Mesendoderm (in vitro differentiated cells): ENCODE measurements at regions not wholly inside any gene's neighbourhood (a gene's known extent, or its start where the extent isn't known, plus 50 kb on each side); places are given as distances from the start of the nearest gene placed in this dataset.
A peak's percentile ranks its signal among the peaks of the same experiment; 100 is the strongest.
"Not testable (repeated sequence)": the region's sequence is repeated elsewhere in the genome, so short reads cannot be mapped to it uniquely, and the experiment has no call there.

Experiments used
- DNase-seq: peaks from one replicate; pipeline ENCODE4 v3.0.0; 2013
- H2AK5ac ChIP-seq: 2 replicates; pipeline ENCODE4 v1.6.1; 2013; ENCODE audit warnings: low read length, inconsistent platforms
- H2BK120ac ChIP-seq: 2 replicates; pipeline ENCODE4 v1.6.1; 2013; ENCODE audit warnings: low read depth, mild to moderate bottlenecking, low read length, moderate library complexity, mixed read lengths
- H2BK15ac ChIP-seq: replicated peaks from 2 replicates; pipeline ENCODE4 v1.6.1; 2013; ENCODE audit warnings: low read depth, mild to moderate bottlenecking, moderate library complexity
- H2BK5ac ChIP-seq: 2 replicates; pipeline ENCODE4 v1.6.1; 2013; ENCODE audit warnings: low read length, inconsistent platforms
- H3K18ac ChIP-seq: 2 replicates; pipeline ENCODE4 v1.6.1; 2013; ENCODE audit warnings: mild to moderate bottlenecking, low read length, mixed read lengths
- H3K23ac ChIP-seq: one replicate; pipeline ENCODE4 v1.6.1; 2013; ENCODE audit warnings: low read length
- H3K27ac ChIP-seq: 2 replicates; pipeline ENCODE4 v1.5.1; 2013; ENCODE audit warnings: low read depth, mild to moderate bottlenecking, inconsistent platforms, low read length, moderate library complexity
- H3K27me3 ChIP-seq: 2 replicates; pipeline ENCODE4 v1.6.1; 2013; ENCODE audit warnings: low read length, control low read depth, mild to moderate bottlenecking, inconsistent platforms; ENCODE audit not compliant: insufficient read depth, poor library complexity
- H3K36me3 ChIP-seq: 2 replicates; pipeline ENCODE4 v1.6.1; 2013; ENCODE audit warnings: low read length, inconsistent platforms; ENCODE audit not compliant: control insufficient read depth, insufficient read depth
- H3K4ac ChIP-seq: one replicate; pipeline ENCODE4 v1.6.1; 2013; ENCODE audit warnings: low read depth, mild to moderate bottlenecking, low read length, moderate library complexity
- H3K4me1 ChIP-seq: 2 replicates; pipeline ENCODE4 v1.6.1; 2013; ENCODE audit warnings: low read depth, low read length, inconsistent platforms; ENCODE audit not compliant: control insufficient read depth
- H3K4me2 ChIP-seq: 2 replicates; pipeline ENCODE4 v1.6.1; 2013; ENCODE audit warnings: low read length
- H3K4me3 ChIP-seq: 2 replicates; pipeline ENCODE4 v1.5.1; 2013; ENCODE audit warnings: mild to moderate bottlenecking, low read length
- H3K56ac ChIP-seq: one replicate; pipeline ENCODE4 v1.6.1; 2013; ENCODE audit warnings: low read length
- H3K79me1 ChIP-seq: 2 replicates; pipeline ENCODE4 v1.6.1; 2013; ENCODE audit warnings: low read length, inconsistent platforms
- H3K79me2 ChIP-seq: 2 replicates; pipeline ENCODE4 v1.6.1; 2013; ENCODE audit warnings: mild to moderate bottlenecking, low read length; ENCODE audit not compliant: control insufficient read depth, insufficient read depth
- H3K9ac ChIP-seq: 2 replicates; pipeline ENCODE4 v1.6.1; 2013; ENCODE audit warnings: low read length, inconsistent platforms
- H4K5ac ChIP-seq: one replicate; pipeline ENCODE4 v1.6.1; 2013; ENCODE audit warnings: low read length
- H4K8ac ChIP-seq: one replicate; pipeline ENCODE4 v1.6.1; 2013; ENCODE audit warnings: low read depth, mild to moderate bottlenecking, control low read depth, low read length, moderate library complexity
- WGBS: extraction: QIAGEN DNeasy Blood & Tissue Kit; methylation state at CpG from one replicate; pipeline ENCODE4 v1.1.7; 2013; ENCODE audit warnings: low lambda C conversion rate, missing lambda C conversion rate; ENCODE audit not compliant: insufficient coverage; ENCODE audit errors: extremely low coverage; 5-methylcytosine and 5-hydroxymethylcytosine counted together

- peak; percentile 46 for DNase-seq
- Histone ChIP-seq H3K27me3 (no peaks in the 10 kb centered on the region), H3K4me1 (no peaks in the 10 kb centered on the region), H4K8ac (no peak overlapping the region), H2BK15ac (no peak overlapping the region), H2AK5ac (no peak overlapping the region), H3K9ac (no peak overlapping the region), H3K4ac (no peak overlapping the region), H3K79me1 (no peaks in the 10 kb centered on the region), H3K79me2 (no peaks in the 10 kb centered on the region), H2BK5ac (no peak overlapping the region), H2BK120ac (no peak overlapping the region), H3K27ac (no peak overlapping the region), H4K5ac (no peak overlapping the region), H3K18ac (no peak overlapping the region), H3K4me3 (no peak overlapping the region), H3K36me3 (no peaks in the 10 kb centered on the region), H3K4me2 (no peak overlapping the region), H3K56ac (no peak overlapping the region), H3K23ac (no peak overlapping the region)
- no CpG with 5 or more reads among the region's 3 CpGs for WGBS
Measured at GRCh38 chr9:80492221-80492620, 920.5 kb downstream of the TLE4 start.

GRCh38 chr9:80491086-80491696 lies 919.4 kb downstream of the TLE4 start:
- Histone ChIP-seq H3K18ac (no peak overlapping the region), H3K79me2 (no peaks in the 10 kb centered on the region), H3K9ac (no peak overlapping the region), H4K8ac (no peak overlapping the region), H3K36me3 (no peaks in the 10 kb centered on the region), H3K79me1 (no peaks in the 10 kb centered on the region), H3K27ac (no peak overlapping the region), H2BK120ac (no peak overlapping the region), H4K5ac (no peak overlapping the region), H3K27me3 (no peaks in the 10 kb centered on the region), H2BK5ac (no peak overlapping the region), H3K4ac (no peak overlapping the region), H2BK15ac (no peak overlapping the region), H3K23ac (no peak overlapping the region), H3K4me2 (no peak overlapping the region), H3K56ac (no peak overlapping the region), H3K4me1 (no peaks in the 10 kb centered on the region), H2AK5ac (no peak overlapping the region), H3K4me3 (no peak overlapping the region)
- DNase-seq: no peak
- no CpG with 5 or more reads among the region's 4 CpGs for WGBS

- Histone ChIP-seq H3K36me3 (no peaks in the 10 kb centered on the region), H4K5ac (no peak overlapping the region), H3K56ac (no peak overlapping the region), H3K79me1 (no peaks in the 10 kb centered on the region), H3K27me3 (no peaks in the 10 kb centered on the region), H3K23ac (no peak overlapping the region), H3K9ac (no peak overlapping the region), H3K79me2 (no peaks in the 10 kb centered on the region), H2BK15ac (no peak overlapping the region), H3K4me3 (no peak overlapping the region), H3K4ac (no peak overlapping the region), H3K27ac (no peak overlapping the region), H3K18ac (no peak overlapping the region), H2AK5ac (no peak overlapping the region), H3K4me1 (no peaks in the 10 kb centered on the region), H2BK120ac (no peak overlapping the region), H2BK5ac (no peak overlapping the region), H4K8ac (no peak overlapping the region), H3K4me2 (no peak overlapping the region)
- WGBS: no CpG with 5 or more reads among the region's 4 CpGs
- no peak for DNase-seq
Measured at GRCh38 chr9:80489329-80489728, 917.6 kb downstream of the TLE4 start.

- Histone ChIP-seq H3K36me3 (no peaks in the 10 kb centered on the region), H3K18ac (no peak overlapping the region), H2AK5ac (no peak overlapping the region), H3K4me3 (no peak overlapping the region), H3K56ac (no peak overlapping the region), H3K23ac (no peak overlapping the region), H4K5ac (no peak overlapping the region), H3K79me1 (no peaks in the 10 kb centered on the region), H4K8ac (no peak overlapping the region), H3K9ac (no peak overlapping the region), H2BK15ac (no peak overlapping the region), H3K4me2 (no peak overlapping the region), H3K27ac (no peak overlapping the region), H3K4me1 (no peaks in the 10 kb centered on the region), H3K79me2 (no peaks in the 10 kb centered on the region), H3K27me3 (no peaks in the 10 kb centered on the region), H2BK120ac (no peak overlapping the region), H3K4ac (no peak overlapping the region), H2BK5ac (no peak overlapping the region)
- DNase-seq: no peak
- WGBS: no CpG with 5 or more reads among the region's 3 CpGs
Measured at GRCh38 chr9:80485420-80486250, 913.9 kb downstream of the TLE4 start.

GRCh38 chr9:80482251-80482650 lies 910.5 kb downstream of the TLE4 start:
- not testable (repeated sequence) for H2BK120ac ChIP-seq, H3K79me1 ChIP-seq, H2AK5ac ChIP-seq, H3K23ac ChIP-seq, H3K4ac ChIP-seq, H2BK5ac ChIP-seq, H3K79me2 ChIP-seq, H4K5ac ChIP-seq, H3K36me3 ChIP-seq, H3K9ac ChIP-seq, H2BK15ac ChIP-seq, H3K18ac ChIP-seq, H3K56ac ChIP-seq, H3K4me1 ChIP-seq, DNase-seq, H3K27me3 ChIP-seq, H4K8ac ChIP-seq, H3K4me2 ChIP-seq, H3K4me3 ChIP-seq, H3K27ac ChIP-seq
- WGBS: no CpG with 5 or more reads among the region's 1 CpG
